B cell (primary cell): ENCODE measurements at regions not wholly inside any gene's neighbourhood (a gene's known extent, or its start where the extent isn't known, plus 50 kb on each side); places are given as distances from the start of the nearest gene placed in this dataset.

ENCODE experiments used
- ATAC-seq: fragments of 200-7000 bp; cut with Tn5 transposase; one replicate; pipeline ENCODE4 v1.10.0; 2021; ENCODE audit warnings: low read depth, mild to moderate bottlenecking, moderate number of reproducible peaks, moderate library complexity
- CTCF ChIA-PET: fragments of 350-600 bp; sonication (Branson Sonifier 250); formaldehyde crosslinking; loops from one replicate; lab custom pipeline; 2021; ENCODE audit warnings: antibody characterized with exemption, inconsistent platforms; lab: Charles Lee
- POLR2A ChIA-PET: fragments of 350-600 bp; sonication (Branson Sonifier 250); formaldehyde crosslinking; loops from one replicate; lab custom pipeline; 2021; ENCODE audit warnings: antibody characterized with exemption; lab: Charles Lee
- DNase-seq: peaks from one replicate; pipeline ENCODE4 v3.0.0; 2013
- H2AFZ ChIP-seq: 2 replicates; pipeline ENCODE4 v1.6.1; 2012; ENCODE audit warnings: mild to moderate bottlenecking, low read depth, low read length; ENCODE audit not compliant: insufficient read depth, poor library complexity, severe bottlenecking
- H3K27ac ChIP-seq, 2 donors: 1 replicate in 1 of 2; 2 replicates in 1 of 2; pipeline ENCODE4 v1.5.1; 2012 to 2013; ENCODE audit warnings: low read length in 2 of 2, mild to moderate bottlenecking in 2 of 2, moderate library complexity in 1 of 2
- H3K27me3 ChIP-seq, 4 experiments: fragments of 200-600 bp in 1 of 4; sonication (generic) in 1 of 4; replicated peaks in 1 of 4; 1 replicate in 2 of 4; 2 replicates in 2 of 4; pipeline versions ENCODE4 v1.6.1 to v1.7.0; 2013 to 2016; ENCODE audit warnings: low read length in 3 of 4, mild to moderate bottlenecking in 2 of 4, mixed read lengths in 1 of 4, moderate library complexity in 1 of 4; ENCODE audit not compliant: insufficient read depth in 4 of 4, control insufficient read depth in 3 of 4; ENCODE audit errors: control extremely low read depth in 1 of 4
- H3K36me3 ChIP-seq, 2 experiments: replicated peaks in 1 of 2; 1 replicate in 1 of 2; 2 replicates in 1 of 2; pipeline versions ENCODE4 v1.6.1 to v1.7.1; 2013; ENCODE audit warnings: low read length in 1 of 2; ENCODE audit not compliant: insufficient read depth in 2 of 2, control insufficient read depth in 1 of 2; ENCODE audit errors: control extremely low read depth in 1 of 2, extremely low read depth in 1 of 2
- H3K4me1 ChIP-seq, 2 donors: fragments of 200-600 bp in 1 of 2; sonication (generic) in 1 of 2; 1 replicate in 1 of 2; 2 replicates in 1 of 2; pipeline versions ENCODE4 v1.5.1 to v1.6.1; 2013 to 2017; ENCODE audit warnings: low read length in 2 of 2; ENCODE audit not compliant: control insufficient read depth in 2 of 2, insufficient read depth in 2 of 2
- H3K4me2 ChIP-seq: replicated peaks from 2 replicates; pipeline ENCODE3; 2012; ENCODE audit warnings: mild to moderate bottlenecking, low read depth, low read length; ENCODE audit not compliant: poor library complexity, severe bottlenecking
- H3K4me3 ChIP-seq, 5 experiments: fragments of 200-600 bp in 1 of 5; sonication (generic) in 1 of 5; 1 replicate in 3 of 5; 2 replicates in 2 of 5; pipeline versions ENCODE4 v1.5.1 to v1.7.0; 2011 to 2016; ENCODE audit warnings: low read length in 4 of 5, mild to moderate bottlenecking in 4 of 5, low read depth in 2 of 5, control low read depth in 1 of 5, moderate library complexity in 1 of 5; ENCODE audit not compliant: insufficient read depth in 1 of 5; ENCODE audit errors: control extremely low read depth in 1 of 5, extremely low read depth in 1 of 5
- H3K79me2 ChIP-seq: fragments of 200-600 bp; sonication (generic); one replicate; pipeline ENCODE4 v1.6.0; 2016; ENCODE audit warnings: low read length; ENCODE audit not compliant: control insufficient read depth, insufficient read depth
- H3K9ac ChIP-seq: fragments of 200-600 bp; sonication (generic); 2 replicates; pipeline ENCODE4 v1.6.1; 2017; ENCODE audit warnings: mild to moderate bottlenecking, low read length, moderate library complexity
- H3K9me3 ChIP-seq, 3 donors: one replicate each; pipeline versions ENCODE4 v1.6.1 to v1.7.1; 2013; ENCODE audit warnings: low read length in 2 of 3; ENCODE audit not compliant: control insufficient read depth in 2 of 3, insufficient read depth in 1 of 3; ENCODE audit errors: control extremely low read depth in 1 of 3
- H4K20me1 ChIP-seq: 2 replicates; pipeline ENCODE4 v1.6.0; 2012; ENCODE audit warnings: mild to moderate bottlenecking, low read length; ENCODE audit not compliant: insufficient read depth, control insufficient read depth, poor library complexity, severe bottlenecking
- H3K27ac Mint-ChIP-seq: one replicate; pipeline ENCODE4 v1.8.0; 2021; ENCODE audit warnings: mixed read lengths
- H3K27me3 Mint-ChIP-seq: one replicate; pipeline ENCODE4 v1.8.0; 2021; ENCODE audit warnings: mixed read lengths
- H3K4me1 Mint-ChIP-seq: one replicate; pipeline ENCODE4 v1.8.0; 2021; ENCODE audit warnings: mixed read lengths
- H3K4me3 Mint-ChIP-seq: one replicate; pipeline ENCODE4 v1.8.0; 2021; ENCODE audit warnings: mixed read lengths
- H3K9me3 Mint-ChIP-seq: one replicate; pipeline ENCODE4 v1.8.0; 2022; ENCODE audit warnings: mixed read lengths; ENCODE audit not compliant: insufficient read depth
- CTCF ChIP-seq: fragments of 200-600 bp; IDR thresholded peaks from one replicate; pipeline ENCODE4 v1.8.0; 2022; ENCODE audit warnings: antibody characterized with exemption, mild to moderate bottlenecking
- EZH2 ChIP-seq: IDR thresholded peaks from 2 replicates; pipeline ENCODE4 v1.6.1; 2012; ENCODE audit warnings: borderline replicate concordance, low read depth, mild to moderate bottlenecking, moderate library complexity, low read length; ENCODE audit not compliant: insufficient read depth, poor library complexity, severe bottlenecking
- WGBS: methylation state at CpG from one replicate; pipeline ENCODE4 v1.1.5; 2013; ENCODE audit warnings: missing lambda C conversion rate; ENCODE audit not compliant: insufficient coverage; 5-methylcytosine and 5-hydroxymethylcytosine counted together
- intact Hi-C: fragments of 100-400 bp; cut with micrococcal nuclease; formaldehyde crosslinking; loops from one replicate; pipeline ENCODE4 v1.10.0; 2022

DNA sequence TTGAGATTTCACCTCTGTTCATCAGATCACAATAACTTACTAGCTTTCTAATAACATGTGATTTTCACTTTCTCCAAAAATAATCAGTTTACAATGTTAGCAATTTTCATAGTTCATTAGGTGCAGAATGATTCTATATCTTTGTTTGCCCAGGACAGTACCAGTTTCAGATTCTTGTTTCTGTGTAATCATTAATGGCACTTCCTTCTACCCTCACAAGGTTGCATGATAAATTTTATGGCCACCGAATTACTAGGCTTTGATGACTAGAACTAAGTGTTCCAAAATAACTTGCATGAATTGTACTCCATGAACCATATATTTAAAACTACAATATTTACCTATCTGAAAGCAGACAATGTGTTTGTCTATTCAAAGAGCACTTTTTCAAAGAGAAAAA, 442.3 kb downstream of the EPHA7 start:
- WGBS, result no CpG with 5 or more reads among the region's 1 CpG
- ChIA-PET CTCF (no interaction called here), POLR2A (no interaction called here)
- Histone ChIP-seq H4K20me1 (no peaks in the 10 kb centered on the region), H3K27ac (no peak overlapping the region), H3K9me3 (no peaks in the 10 kb centered on the region), H3K4me1 (no peaks in the 10 kb centered on the region), H3K9ac (no peak overlapping the region), H3K36me3 (no peaks in the 10 kb centered on the region), H2AFZ (no peak overlapping the region), H3K4me3 (no peak overlapping the region), H3K4me2 (no peak overlapping the region), H3K27me3 (no peaks in the 10 kb centered on the region), H3K79me2 (no peaks in the 10 kb centered on the region)
- no peak for DNase-seq
- H3K27ac Mint-ChIP-seq, result no peak overlapping the region
- ATAC-seq, result no peak
- H3K27me3 Mint-ChIP-seq, result no peaks in the 10 kb centered on the region
- no peaks in the 10 kb centered on the region for H3K9me3 Mint-ChIP-seq
- intact Hi-C loops, result no loop called here
- no peak overlapping the region for H3K4me3 Mint-ChIP-seq
- TF ChIP-seq EZH2 (no peak), CTCF (no peak)
- no peaks in the 10 kb centered on the region for H3K4me1 Mint-ChIP-seq

DNA sequence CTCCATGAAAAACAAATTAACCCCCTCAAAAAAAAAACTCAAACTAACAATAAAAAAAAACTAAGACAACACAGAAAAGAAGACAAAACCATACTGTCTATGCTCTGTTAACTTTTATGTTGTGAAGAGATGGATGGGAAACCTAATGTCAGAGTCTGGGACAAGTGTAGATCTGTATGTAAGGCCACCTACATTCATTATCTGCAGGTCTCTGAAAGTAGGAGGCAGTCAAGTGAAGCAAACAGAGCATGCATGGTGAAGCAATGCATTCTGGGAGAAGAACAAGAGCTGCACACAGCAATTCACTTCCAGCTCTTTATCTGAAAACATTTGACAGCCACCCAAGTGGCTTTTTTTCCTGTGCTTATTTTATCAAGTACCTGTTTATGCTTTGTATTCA, 452.0 kb downstream of the EPHA7 start:
- no peak overlapping the region for H3K4me3 ChIP-seq
- H2AFZ ChIP-seq, result no peak overlapping the region
- no peaks in the 10 kb centered on the region for H3K79me2 ChIP-seq
- TF ChIP-seq EZH2, result no peak
- TF ChIP-seq CTCF, result no peak
- H4K20me1 ChIP-seq, result no peaks in the 10 kb centered on the region
- ChIA-PET CTCF (no interaction called here), POLR2A (no interaction called here)
- DNase-seq (no peak), ATAC-seq (no peak)
- Mint-ChIP-seq H3K4me1 (no peaks in the 10 kb centered on the region), H3K27me3 (no peaks in the 10 kb centered on the region), H3K27ac (no peak overlapping the region), H3K4me3 (no peak overlapping the region), H3K9me3 (peaks cover 2% of the 10 kb centered on the region)
- no peaks in the 10 kb centered on the region for H3K27me3 ChIP-seq
- H3K9ac ChIP-seq, result no peak overlapping the region
- H3K4me1 ChIP-seq, result no peaks in the 10 kb centered on the region
- no peaks in the 10 kb centered on the region for H3K9me3 ChIP-seq
- H3K27ac ChIP-seq, result no peak overlapping the region
- intact Hi-C loops, result no loop called here
- H3K36me3 ChIP-seq, result no peaks in the 10 kb centered on the region
- no peak overlapping the region for H3K4me2 ChIP-seq
